CMK (cell line): ENCODE measurements at regions not wholly inside any gene's neighbourhood (a gene's known extent, or its start where the extent isn't known, plus 50 kb on each side); places are given as distances from the start of the nearest gene placed in this dataset.
"Not testable (repeated sequence)": the region's sequence is repeated elsewhere in the genome, so short reads cannot be mapped to it uniquely, and the experiment has no call there.

Experiments
- DNase-seq: peaks from one replicate; pipeline ENCODE4 v3.0.0-alpha.2; 2010; ENCODE audit warnings: low read depth

GRCh38 chr20:47982574-47983360, 197.5 kb upstream of the SULF2 start:
- no peak for DNase-seq

GRCh38 chr20:47981222-47981621, 195.9 kb upstream of the SULF2 start:
- no peak for DNase-seq

DNA sequence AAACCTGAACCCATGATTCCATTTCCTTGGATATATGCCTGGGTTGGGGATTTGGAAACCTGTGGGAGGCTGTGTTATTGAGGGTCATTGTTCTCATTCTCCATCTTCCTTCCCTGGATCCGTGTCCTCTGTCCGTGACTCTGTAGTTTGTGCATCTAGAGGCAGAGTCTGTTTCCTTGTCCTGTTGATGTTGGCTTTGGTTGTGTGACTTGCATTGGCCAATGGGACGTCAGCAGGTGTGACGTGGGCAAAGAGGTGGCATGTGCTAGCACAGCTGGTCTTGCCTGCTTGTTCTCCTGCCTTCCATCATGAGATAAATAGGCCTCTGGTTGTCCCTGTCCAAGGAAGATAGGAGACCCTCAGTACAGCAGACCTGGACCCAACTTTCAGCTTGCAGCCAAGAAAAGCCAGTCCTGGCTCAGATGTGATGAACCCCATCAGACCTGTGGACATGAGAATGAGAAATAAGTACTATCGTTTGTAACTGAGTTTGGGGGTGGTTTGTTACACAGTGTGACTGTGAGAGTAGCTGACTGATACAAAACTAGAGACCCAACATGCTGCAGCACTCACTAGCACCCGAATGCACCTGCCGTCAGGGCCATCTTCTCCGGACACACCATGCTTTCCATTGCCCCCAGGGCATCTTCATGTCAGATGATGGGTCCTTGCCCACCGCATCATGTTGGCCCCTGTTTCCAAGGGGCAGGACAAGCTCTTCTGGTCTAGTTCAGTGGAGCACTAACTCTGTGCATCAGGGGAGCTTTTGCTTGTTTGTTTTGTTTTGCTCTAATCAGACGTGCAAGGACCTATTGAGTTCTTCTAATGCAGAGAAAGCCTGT, 195.3 kb upstream of the SULF2 start:
- DNase-seq = no peak

DNA sequence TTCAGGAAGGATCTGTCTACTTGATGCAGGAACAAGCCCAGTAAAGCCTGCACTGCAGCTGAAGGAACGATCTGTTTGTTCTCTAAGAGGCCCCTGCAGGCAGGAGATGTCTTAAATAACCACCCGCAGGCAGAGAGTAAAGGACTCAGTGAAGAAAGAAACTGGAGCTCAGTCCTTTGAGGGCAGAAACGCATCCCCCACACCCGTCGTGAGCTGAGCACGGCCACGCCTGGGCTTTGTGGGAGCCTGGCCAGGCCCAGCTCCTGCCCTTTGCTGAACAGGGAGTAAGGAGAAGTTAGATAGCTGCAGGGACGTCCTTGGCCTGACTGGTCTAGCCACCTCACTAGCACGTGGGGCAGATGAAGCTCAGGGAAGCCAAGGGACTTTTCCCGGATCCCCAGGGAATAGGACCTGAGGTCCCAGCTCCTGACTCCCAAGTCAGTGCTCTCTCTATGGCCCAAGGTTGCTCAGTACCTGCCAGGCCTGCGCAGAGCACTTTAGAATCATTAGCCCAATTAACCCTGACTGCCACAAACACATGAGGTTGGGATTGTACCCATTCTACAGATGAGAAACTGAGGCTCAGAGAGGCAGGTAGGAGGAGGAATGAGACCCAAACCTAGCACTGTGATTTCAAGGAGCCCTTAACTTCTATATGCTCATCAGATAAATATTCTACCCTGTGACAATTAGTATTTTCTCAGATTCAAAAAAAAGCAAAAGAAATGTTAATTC, 194.2 kb upstream of the SULF2 start:
- DNase-seq = not testable (repeated sequence)

DNA sequence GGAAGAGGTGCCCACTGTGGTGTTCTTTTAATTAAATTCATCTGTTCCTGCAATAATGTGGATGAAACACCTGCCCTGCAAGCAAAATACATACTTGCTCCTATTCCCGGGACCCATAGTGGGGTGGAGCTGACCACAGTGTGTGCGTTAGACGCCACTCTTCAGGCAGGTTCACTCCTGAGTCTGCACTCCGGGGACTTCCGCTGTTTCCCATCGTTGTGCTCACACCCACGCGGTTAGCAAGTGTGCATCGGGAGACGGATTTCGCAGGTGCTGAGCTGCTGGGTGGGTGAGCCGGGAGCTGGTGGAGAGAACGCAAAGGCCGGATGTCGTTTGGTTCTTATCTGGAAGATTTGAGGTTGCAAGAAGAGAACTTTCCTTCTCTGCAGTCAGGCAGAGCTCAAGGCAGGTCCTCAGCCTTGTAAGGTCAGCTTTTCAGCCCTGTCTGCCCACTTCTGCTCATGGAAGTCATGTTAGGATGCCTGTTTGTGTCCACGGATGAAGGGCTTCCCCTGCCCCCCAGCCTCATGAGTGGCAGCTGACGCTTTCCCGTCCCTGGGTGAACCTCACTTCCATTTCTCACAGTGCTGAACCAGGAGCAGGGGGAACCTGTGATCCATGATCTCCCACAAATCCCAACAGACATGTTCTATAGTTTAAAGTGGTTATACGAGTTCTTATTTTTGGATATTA, 193.3 kb upstream of the SULF2 start:
- DNase-seq = not testable (repeated sequence)

GRCh38 chr20:47977789-47978252, 192.5 kb upstream of the SULF2 start:
- DNase-seq = not testable (repeated sequence)

- DNase-seq = not testable (repeated sequence)
Observed at GRCh38 chr20:47977017-47977788, 191.9 kb upstream of the SULF2 start.

- no peak for DNase-seq
Observed at GRCh38 chr20:47974234-47974878, 189.1 kb upstream of the SULF2 start.

DNA sequence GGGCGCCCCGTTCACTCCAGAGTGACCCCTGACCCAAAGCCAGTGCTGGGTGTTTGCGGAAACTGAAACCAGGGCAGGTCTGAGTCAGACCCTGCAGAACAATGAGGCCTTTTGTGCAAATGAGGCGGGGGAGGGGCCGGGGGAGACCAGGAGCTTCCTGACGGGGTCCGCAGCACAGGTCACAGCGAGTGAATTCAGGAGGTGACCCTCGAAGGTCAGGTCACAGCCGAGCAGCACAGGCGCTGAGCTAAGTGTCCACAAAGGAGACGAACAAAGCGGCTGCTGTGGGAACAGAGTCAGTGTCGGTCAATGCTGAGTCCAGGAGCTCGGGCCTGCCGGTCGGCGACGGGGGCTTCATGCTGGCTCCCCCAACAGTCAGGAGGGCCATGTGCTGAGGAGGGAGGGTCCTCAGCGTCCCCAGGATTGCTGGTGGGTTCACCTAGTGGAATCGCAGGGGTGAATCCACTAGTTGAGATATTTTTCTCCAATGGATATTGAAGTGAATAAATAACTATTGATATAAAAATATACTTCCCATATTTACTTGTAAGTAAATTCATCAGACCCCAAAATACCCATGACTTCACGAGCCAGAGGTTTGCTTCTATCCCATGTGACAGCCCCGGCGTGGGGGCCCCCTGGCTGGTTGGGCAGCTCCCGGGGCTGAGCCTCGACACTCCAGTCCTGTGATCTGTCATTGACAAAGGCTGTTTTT, 188.4 kb upstream of the SULF2 start:
- DNase-seq = no peak

- no peak for DNase-seq
Observed at GRCh38 chr20:47972916-47973309, 187.6 kb upstream of the SULF2 start.

DNA sequence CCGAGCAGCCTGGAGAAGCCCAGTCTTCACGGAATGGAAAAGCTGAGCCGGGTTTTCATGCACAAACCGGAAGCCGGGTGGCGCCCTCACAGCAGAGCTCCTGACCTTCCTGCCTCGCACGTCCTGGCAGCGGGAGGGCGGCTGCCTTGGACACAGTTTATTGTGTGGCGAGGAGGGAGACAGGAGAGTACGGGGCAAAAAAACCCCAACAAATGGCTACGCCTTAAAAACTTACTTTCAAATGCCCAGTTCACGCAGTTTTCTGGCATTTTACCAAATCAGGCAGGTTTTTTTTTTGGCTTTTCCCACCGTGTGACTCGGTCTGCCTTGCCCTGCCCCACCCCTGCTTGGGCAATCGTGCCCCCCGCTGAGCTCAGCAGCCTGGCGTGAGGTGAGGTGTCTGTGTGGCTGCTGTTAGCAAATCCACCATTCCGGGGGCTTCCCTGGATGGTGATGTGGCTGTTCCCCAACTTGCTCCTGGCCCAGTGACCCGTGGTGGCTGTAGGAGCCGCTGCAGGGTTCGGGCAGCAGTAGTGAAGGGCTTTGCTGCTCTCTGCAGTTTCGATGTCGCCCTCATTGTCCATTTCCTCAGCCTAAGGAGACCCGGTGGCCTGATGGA, 187.1 kb upstream of the SULF2 start:
- not testable (repeated sequence) for DNase-seq

- DNase-seq = no peak
Observed at GRCh38 chr20:47971058-47971791, 185.9 kb upstream of the SULF2 start.

GRCh38 chr20:47970282-47970903, 185.1 kb upstream of the SULF2 start:
- no peak for DNase-seq

DNA sequence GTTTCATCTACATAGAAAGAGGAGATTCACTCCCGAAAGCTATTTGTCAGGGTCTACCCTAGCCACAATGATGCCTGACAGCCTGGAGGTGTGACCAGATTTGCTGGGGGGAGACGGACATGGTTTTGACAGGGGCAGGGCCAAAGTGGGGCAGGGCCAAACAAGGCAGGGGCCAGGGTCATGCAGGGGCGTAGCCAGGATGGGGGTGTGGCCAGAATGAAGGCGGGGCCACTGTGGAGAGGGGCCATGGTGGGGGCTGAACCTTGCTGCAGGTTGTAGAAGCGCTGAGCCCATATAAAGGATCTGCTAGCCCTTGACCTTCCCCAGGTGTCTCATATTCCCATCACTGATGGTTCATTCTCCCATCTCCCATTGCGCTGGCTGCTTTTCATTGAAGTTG, 184.1 kb upstream of the SULF2 start:
- DNase-seq = no peak

GRCh38 chr20:47968541-47969310, 183.4 kb upstream of the SULF2 start:
- no peak for DNase-seq

DNA sequence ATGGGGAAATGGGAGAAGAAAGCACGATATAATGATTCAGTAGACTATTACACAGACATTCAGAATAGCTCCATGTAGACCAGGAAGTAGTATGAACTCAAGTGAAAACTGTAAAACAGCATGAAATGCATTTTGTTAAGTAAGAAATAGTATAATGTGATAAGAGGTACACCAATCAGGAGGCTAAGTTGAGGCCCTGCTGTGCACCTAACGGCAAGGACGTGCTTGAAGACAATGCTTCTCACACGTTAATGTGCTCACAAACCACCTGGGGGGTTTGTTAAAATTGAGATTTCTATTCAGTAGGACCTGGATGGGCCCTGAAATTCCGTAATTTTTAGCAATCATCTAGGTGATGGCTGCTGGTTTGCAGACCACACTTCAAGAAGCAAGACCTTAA, 178.9 kb upstream of the SULF2 start:
- no peak for DNase-seq

DNA sequence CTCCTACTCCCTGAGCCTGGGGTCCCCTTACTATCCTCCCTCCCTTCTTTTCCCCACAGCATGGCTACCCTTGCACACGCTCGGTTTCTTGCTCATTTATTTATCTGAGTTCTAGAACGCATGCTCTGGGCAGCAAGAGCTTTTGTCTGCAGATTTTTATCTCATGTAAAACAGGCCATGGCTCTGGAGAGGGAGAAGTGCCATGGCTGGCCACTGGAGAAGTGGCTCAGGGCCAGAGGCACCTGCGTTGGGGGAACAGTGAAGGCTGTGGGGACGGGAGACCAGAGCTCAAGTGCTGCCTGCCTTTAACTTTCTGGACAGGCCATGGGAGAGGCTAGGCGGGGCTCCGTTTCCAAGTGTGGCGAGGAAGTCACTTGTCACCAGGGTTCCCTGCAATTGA, 177.7 kb upstream of the SULF2 start:
- DNase-seq = no peak
